H9 (cell line): ENCODE measurements at regions not wholly inside any gene's neighbourhood (a gene's known extent, or its start where the extent isn't known, plus 50 kb on each side); places are given as distances from the start of the nearest gene placed in this dataset.

ENCODE experiments used
- DNase-seq: peaks from one replicate; pipeline ENCODE4 v3.0.0-alpha.2; 2017
- H2AFZ ChIP-seq: one replicate; pipeline ENCODE4 v1.6.1; 2013; ENCODE audit warnings: mild to moderate bottlenecking, low read length, control low read depth, moderate library complexity
- H2AK5ac ChIP-seq: 2 replicates; pipeline ENCODE4 v1.6.1; 2013; ENCODE audit warnings: low read length, control low read depth, mixed read lengths; ENCODE audit not compliant: insufficient read length
- H2BK120ac ChIP-seq: one replicate; pipeline ENCODE4 v1.6.1; 2013; ENCODE audit warnings: low read depth, mild to moderate bottlenecking, low read length, control low read depth, inconsistent platforms; ENCODE audit not compliant: poor library complexity, severe bottlenecking
- H2BK12ac ChIP-seq: 2 replicates; pipeline ENCODE4 v1.6.1; 2013; ENCODE audit warnings: low read length, control low read depth, mixed read lengths, low read depth; ENCODE audit not compliant: insufficient read length
- H2BK15ac ChIP-seq: 2 replicates; pipeline ENCODE4 v1.6.1; 2013; ENCODE audit warnings: low read depth, low read length, control low read depth
- H2BK20ac ChIP-seq: one replicate; pipeline ENCODE4 v1.6.1; 2013; ENCODE audit warnings: low read depth, mild to moderate bottlenecking, low read length, control low read depth, inconsistent platforms; ENCODE audit not compliant: poor library complexity, severe bottlenecking
- H2BK5ac ChIP-seq: 2 replicates; pipeline ENCODE4 v1.6.1; 2013; ENCODE audit warnings: low read length, control low read depth, mixed read lengths; ENCODE audit not compliant: insufficient read length
- H3K14ac ChIP-seq: 2 replicates; pipeline ENCODE4 v1.6.1; 2013; ENCODE audit warnings: low read length, control low read depth; ENCODE audit not compliant: insufficient read depth
- H3K18ac ChIP-seq: 2 replicates; pipeline ENCODE4 v1.6.1; 2013; ENCODE audit warnings: low read depth, mild to moderate bottlenecking, mixed read lengths, low read length, control low read depth; ENCODE audit not compliant: insufficient read length
- H3K23ac ChIP-seq: 2 replicates; pipeline ENCODE4 v1.6.1; 2013; ENCODE audit warnings: low read length, control low read depth, mixed read lengths, low read depth; ENCODE audit not compliant: insufficient read length
- H3K23me2 ChIP-seq: 2 replicates; pipeline ENCODE4 v1.6.1; 2013; ENCODE audit warnings: low read depth, mild to moderate bottlenecking, mixed read lengths, low read length, control low read depth; ENCODE audit not compliant: insufficient read length, poor library complexity, severe bottlenecking
- H3K27ac ChIP-seq: 2 replicates; pipeline ENCODE4 v1.5.1; 2013; ENCODE audit warnings: low read length, control low read depth, mixed read lengths, low read depth; ENCODE audit not compliant: insufficient read length
- H3K27me3 ChIP-seq: 2 replicates; pipeline ENCODE4 v1.6.1; 2013; ENCODE audit warnings: low read length, control low read depth, inconsistent platforms; ENCODE audit not compliant: insufficient read depth
- H3K4ac ChIP-seq: 2 replicates; pipeline ENCODE4 v1.6.1; 2013; ENCODE audit warnings: low read depth, mild to moderate bottlenecking, control low read depth, inconsistent platforms, low read length, moderate library complexity
- H3K4me1 ChIP-seq: 2 replicates; pipeline ENCODE4 v1.6.1; 2013; ENCODE audit warnings: low read length, control low read depth, inconsistent platforms; ENCODE audit not compliant: insufficient read depth
- H3K4me2 ChIP-seq: 2 replicates; pipeline ENCODE4 v1.6.1; 2013; ENCODE audit warnings: low read length, control low read depth, mixed read lengths; ENCODE audit not compliant: insufficient read length, insufficient read depth
- H3K56ac ChIP-seq: 2 replicates; pipeline ENCODE4 v1.6.1; 2013; ENCODE audit warnings: low read depth, mild to moderate bottlenecking, mixed read lengths, low read length, control low read depth; ENCODE audit not compliant: insufficient read length
- H3K79me1 ChIP-seq: 2 replicates; pipeline ENCODE4 v1.6.1; 2013; ENCODE audit warnings: low read depth, mild to moderate bottlenecking, moderate library complexity, low read length, control low read depth, inconsistent platforms; ENCODE audit not compliant: insufficient read depth, poor library complexity, severe bottlenecking
- H3K79me2 ChIP-seq: 2 replicates; pipeline ENCODE4 v1.6.1; 2013; ENCODE audit warnings: low read length, control low read depth, inconsistent platforms; ENCODE audit not compliant: insufficient read depth
- H3K9ac ChIP-seq: 2 replicates; pipeline ENCODE4 v1.6.1; 2013; ENCODE audit warnings: low read length, control low read depth, mixed read lengths; ENCODE audit not compliant: insufficient read length; ENCODE audit errors: extremely low read depth
- H3K9me3 ChIP-seq: one replicate; pipeline ENCODE4 v1.6.1; 2013; ENCODE audit warnings: low read depth, low read length, inconsistent platforms; ENCODE audit not compliant: control insufficient read depth
- H3T11ph ChIP-seq: one replicate; pipeline ENCODE4 v1.6.1; 2013; ENCODE audit warnings: mild to moderate bottlenecking, low read length, control low read depth, inconsistent platforms
- H4K20me1 ChIP-seq: one replicate; pipeline ENCODE4 v1.6.1; 2013; ENCODE audit not compliant: control insufficient read depth, insufficient read length, insufficient read depth
- H4K5ac ChIP-seq: 2 replicates; pipeline ENCODE4 v1.6.1; 2013; ENCODE audit warnings: low read depth, mild to moderate bottlenecking, mixed read lengths, low read length, control low read depth; ENCODE audit not compliant: insufficient read length
- H4K8ac ChIP-seq: replicated peaks from 2 replicates; pipeline ENCODE4 v1.6.1; 2013; ENCODE audit warnings: low read length, control low read depth, mixed read lengths, low read depth; ENCODE audit not compliant: insufficient read length
- H4K91ac ChIP-seq: 2 replicates; pipeline ENCODE4 v1.6.1; 2013; ENCODE audit warnings: low read depth, mild to moderate bottlenecking, moderate library complexity, mixed read lengths, low read length, control low read depth; ENCODE audit not compliant: insufficient read length
- H3K27ac Mint-ChIP-seq, 3 experiments: 2 replicates in 2 of 3; 3 replicates in 1 of 3; pipeline ENCODE4 v1.8.0; 2020 to 2021; ENCODE audit warnings: mixed read lengths in 3 of 3, mild to moderate bottlenecking in 1 of 3, moderate library complexity in 1 of 3
- H3K27me3 Mint-ChIP-seq: 2 replicates; pipeline ENCODE4 v1.8.0; 2021; ENCODE audit warnings: low read depth, mild to moderate bottlenecking, moderate library complexity, mixed read lengths
- H3K36me3 Mint-ChIP-seq, 3 experiments: 2 replicates in 2 of 3; 3 replicates in 1 of 3; pipeline ENCODE4 v1.8.0; 2020 to 2021; ENCODE audit warnings: low read depth in 3 of 3, mixed read lengths in 3 of 3; ENCODE audit not compliant: insufficient read depth in 1 of 3
- H3K4me1 Mint-ChIP-seq, 2 experiments: 2 replicates each; pipeline ENCODE4 v1.8.0; 2020; ENCODE audit warnings: mixed read lengths in 2 of 2
- H3K4me3 Mint-ChIP-seq, 2 experiments: 2 replicates in 1 of 2; 3 replicates in 1 of 2; pipeline ENCODE4 v1.8.0; 2020 to 2021; ENCODE audit warnings: mild to moderate bottlenecking in 2 of 2, mixed read lengths in 2 of 2, moderate library complexity in 1 of 2
- H3K9me3 Mint-ChIP-seq, 2 experiments: 2 replicates in 1 of 2; 3 replicates in 1 of 2; pipeline ENCODE4 v1.8.0; 2020; ENCODE audit warnings: mild to moderate bottlenecking in 2 of 2, mixed read lengths in 2 of 2, moderate library complexity in 1 of 2
- WGBS: extraction: QIAGEN DNeasy Blood & Tissue Kit; methylation state at CpG from one replicate; pipeline ENCODE4 v1.1.7; 2013; ENCODE audit warnings: missing lambda C conversion rate, low lambda C conversion rate, mixed read lengths; ENCODE audit not compliant: insufficient read length; ENCODE audit errors: extremely low coverage; 5-methylcytosine and 5-hydroxymethylcytosine counted together
- TF ChIP-seq, protein P1 (sequence below): fragments of 200-600 bp; sonication (generic); conservative IDR thresholded peaks from 3 replicates; pipeline ENCODE4 v1.8.0; 2021; ENCODE audit warnings: antibody characterized with exemption, mild to moderate bottlenecking

DNA sequence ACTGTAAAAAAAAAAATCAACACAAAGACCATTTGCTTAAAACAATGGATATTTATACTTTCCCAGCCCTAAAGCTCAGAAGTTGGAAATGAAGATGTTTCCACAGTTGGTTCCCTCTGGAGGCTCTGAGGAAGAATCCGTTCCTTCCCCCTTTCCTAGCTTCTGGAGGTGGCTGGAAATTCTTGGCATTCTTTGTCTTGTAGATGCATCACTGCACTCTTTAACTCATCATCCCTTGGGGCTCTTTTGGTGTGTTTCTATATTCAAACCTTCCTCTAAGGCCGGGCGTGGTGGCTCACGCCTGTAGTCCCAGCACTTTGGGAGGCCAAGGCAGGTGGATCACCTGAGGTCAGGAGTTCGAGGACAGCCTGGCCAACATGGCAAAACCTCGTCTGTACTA, 78.7 kb downstream of the VCX3A start:
- H3K56ac ChIP-seq = no peak overlapping the region
- no peak overlapping the region for H2BK15ac ChIP-seq
- Mint-ChIP-seq H3K27ac (no peak overlapping the region; a peak in 1 of 7 replicates), H3K36me3 (peaks cover 0 to 4% (median 3%) of the 10 kb centered on the region in 3 experiments; a peak in 1 of 7 replicates), H3K4me1 (peaks cover 12 to 14% of the 10 kb centered on the region in 2 experiments), H3K9me3 (0 out of 5 replicates have a peak, but pooled peaks cover 0 to 2% of the 10 kb centered on the region in 2 experiments), H3K27me3 (no peaks in the 10 kb centered on the region), H3K4me3 (no peak overlapping the region; a peak in 1 of 5 replicates)
- no peaks in the 10 kb centered on the region for H3K79me2 ChIP-seq
- no peaks in the 10 kb centered on the region for H3K27me3 ChIP-seq
- no peak overlapping the region for H3K4ac ChIP-seq
- H4K91ac ChIP-seq = no peak overlapping the region
- H2AFZ ChIP-seq = no peak overlapping the region
- no peaks in the 10 kb centered on the region; the same call in 1 of the 2 replicates for H3K4me1 ChIP-seq
- no peak overlapping the region for H3K18ac ChIP-seq
- TF ChIP-seq, protein P1, sequence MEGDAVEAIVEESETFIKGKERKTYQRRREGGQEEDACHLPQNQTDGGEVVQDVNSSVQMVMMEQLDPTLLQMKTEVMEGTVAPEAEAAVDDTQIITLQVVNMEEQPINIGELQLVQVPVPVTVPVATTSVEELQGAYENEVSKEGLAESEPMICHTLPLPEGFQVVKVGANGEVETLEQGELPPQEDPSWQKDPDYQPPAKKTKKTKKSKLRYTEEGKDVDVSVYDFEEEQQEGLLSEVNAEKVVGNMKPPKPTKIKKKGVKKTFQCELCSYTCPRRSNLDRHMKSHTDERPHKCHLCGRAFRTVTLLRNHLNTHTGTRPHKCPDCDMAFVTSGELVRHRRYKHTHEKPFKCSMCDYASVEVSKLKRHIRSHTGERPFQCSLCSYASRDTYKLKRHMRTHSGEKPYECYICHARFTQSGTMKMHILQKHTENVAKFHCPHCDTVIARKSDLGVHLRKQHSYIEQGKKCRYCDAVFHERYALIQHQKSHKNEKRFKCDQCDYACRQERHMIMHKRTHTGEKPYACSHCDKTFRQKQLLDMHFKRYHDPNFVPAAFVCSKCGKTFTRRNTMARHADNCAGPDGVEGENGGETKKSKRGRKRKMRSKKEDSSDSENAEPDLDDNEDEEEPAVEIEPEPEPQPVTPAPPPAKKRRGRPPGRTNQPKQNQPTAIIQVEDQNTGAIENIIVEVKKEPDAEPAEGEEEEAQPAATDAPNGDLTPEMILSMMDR = no peak
- H3K9me3 ChIP-seq = no peaks in the 10 kb centered on the region
- no peak overlapping the region for H3K14ac ChIP-seq
- no peaks in the 10 kb centered on the region for H3K79me1 ChIP-seq
- no peak for DNase-seq
- no peak overlapping the region for H3T11ph ChIP-seq
- H3K27ac ChIP-seq = no peak overlapping the region
- no peak overlapping the region for H2AK5ac ChIP-seq
- H4K20me1 ChIP-seq = no peaks in the 10 kb centered on the region
- H3K23ac ChIP-seq = no peak overlapping the region
- H3K9ac ChIP-seq = no peak overlapping the region
- no peak overlapping the region for H2BK20ac ChIP-seq
- H4K5ac ChIP-seq = no peak overlapping the region
- no peak overlapping the region for H2BK12ac ChIP-seq
- no peaks in the 10 kb centered on the region for H3K23me2 ChIP-seq
- H4K8ac ChIP-seq = no peak overlapping the region
- WGBS = no CpG with 5 or more reads among the region's 6 CpGs
- H2BK120ac ChIP-seq = no peak overlapping the region
- H3K4me2 ChIP-seq = no peak overlapping the region
- H2BK5ac ChIP-seq = no peak overlapping the region
